ENCODE measurements at regions not wholly inside any gene's neighbourhood (a gene's known extent, or its start where the extent isn't known, plus 50 kb on each side); places are given as distances from the start of the nearest gene placed in this dataset.

GRCh38 chr1:65020774-65021173 lies 54.4 kb upstream of the JAK1 start:
- Histone ChIP-seq H3K27ac (replicated peaks) (no peak overlapping the region), H3K4me3 (replicated peaks; ENCODE audit: insufficient read depth, low read length) (no peak overlapping the region), H3K27me3 (ENCODE audit: insufficient read depth, poor library complexity, severe bottlenecking) (no peaks in the 10 kb centered on the region)
- DNase-seq (ENCODE audit: low read depth in 1 of 2, low spot score in 1 of 2), result no peak
- TF ChIP-seq, protein P1, sequence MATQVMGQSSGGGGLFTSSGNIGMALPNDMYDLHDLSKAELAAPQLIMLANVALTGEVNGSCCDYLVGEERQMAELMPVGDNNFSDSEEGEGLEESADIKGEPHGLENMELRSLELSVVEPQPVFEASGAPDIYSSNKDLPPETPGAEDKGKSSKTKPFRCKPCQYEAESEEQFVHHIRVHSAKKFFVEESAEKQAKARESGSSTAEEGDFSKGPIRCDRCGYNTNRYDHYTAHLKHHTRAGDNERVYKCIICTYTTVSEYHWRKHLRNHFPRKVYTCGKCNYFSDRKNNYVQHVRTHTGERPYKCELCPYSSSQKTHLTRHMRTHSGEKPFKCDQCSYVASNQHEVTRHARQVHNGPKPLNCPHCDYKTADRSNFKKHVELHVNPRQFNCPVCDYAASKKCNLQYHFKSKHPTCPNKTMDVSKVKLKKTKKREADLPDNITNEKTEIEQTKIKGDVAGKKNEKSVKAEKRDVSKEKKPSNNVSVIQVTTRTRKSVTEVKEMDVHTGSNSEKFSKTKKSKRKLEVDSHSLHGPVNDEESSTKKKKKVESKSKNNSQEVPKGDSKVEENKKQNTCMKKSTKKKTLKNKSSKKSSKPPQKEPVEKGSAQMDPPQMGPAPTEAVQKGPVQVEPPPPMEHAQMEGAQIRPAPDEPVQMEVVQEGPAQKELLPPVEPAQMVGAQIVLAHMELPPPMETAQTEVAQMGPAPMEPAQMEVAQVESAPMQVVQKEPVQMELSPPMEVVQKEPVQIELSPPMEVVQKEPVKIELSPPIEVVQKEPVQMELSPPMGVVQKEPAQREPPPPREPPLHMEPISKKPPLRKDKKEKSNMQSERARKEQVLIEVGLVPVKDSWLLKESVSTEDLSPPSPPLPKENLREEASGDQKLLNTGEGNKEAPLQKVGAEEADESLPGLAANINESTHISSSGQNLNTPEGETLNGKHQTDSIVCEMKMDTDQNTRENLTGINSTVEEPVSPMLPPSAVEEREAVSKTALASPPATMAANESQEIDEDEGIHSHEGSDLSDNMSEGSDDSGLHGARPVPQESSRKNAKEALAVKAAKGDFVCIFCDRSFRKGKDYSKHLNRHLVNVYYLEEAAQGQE (IDR thresholded peaks at IDR 0.05; ENCODE audit: insufficient replicate concordance, low read depth), result no peak
- TF ChIP-seq POLR2AphosphoS5 (IDR thresholded peaks at IDR 0.05; ENCODE audit: low read depth) (no peak), SPI1 (IDR thresholded peaks at IDR 0.05; ENCODE audit: borderline replicate concordance, low read depth) (no peak), CTCF (IDR thresholded peaks at IDR 0.05; ENCODE audit: insufficient read depth, low read length) (no peak), GABPA (IDR thresholded peaks at IDR 0.05; ENCODE audit: low read depth) (no peak)

GRCh38 chr1:65021795-65022194 lies 55.4 kb upstream of the JAK1 start:
- Histone ChIP-seq H3K27ac (replicated peaks) (no peak overlapping the region), H3K4me3 (replicated peaks; ENCODE audit: insufficient read depth, low read length) (no peak overlapping the region), H3K27me3 (ENCODE audit: insufficient read depth, poor library complexity, severe bottlenecking) (no peaks in the 10 kb centered on the region)
- TF ChIP-seq SPI1 (IDR thresholded peaks at IDR 0.05; ENCODE audit: borderline replicate concordance, low read depth), result no peak
- TF ChIP-seq, protein P1 (IDR thresholded peaks at IDR 0.05; ENCODE audit: insufficient replicate concordance, low read depth), result no peak
- no peak for TF ChIP-seq CTCF (IDR thresholded peaks at IDR 0.05; ENCODE audit: insufficient read depth, low read length)
- TF ChIP-seq GABPA (IDR thresholded peaks at IDR 0.05; ENCODE audit: low read depth), result no peak
- no peak for TF ChIP-seq POLR2AphosphoS5 (IDR thresholded peaks at IDR 0.05; ENCODE audit: low read depth)
- no peak for DNase-seq (ENCODE audit: low read depth in 1 of 2, low spot score in 1 of 2)

- H3K4me3 ChIP-seq (replicated peaks; ENCODE audit: insufficient read depth, low read length), result no peak overlapping the region
- H3K27ac ChIP-seq (replicated peaks), result no peak overlapping the region
- TF ChIP-seq CTCF (IDR thresholded peaks at IDR 0.05; ENCODE audit: insufficient read depth, low read length) (no peak), POLR2AphosphoS5 (IDR thresholded peaks at IDR 0.05; ENCODE audit: low read depth) (no peak), GABPA (IDR thresholded peaks at IDR 0.05; ENCODE audit: low read depth) (no peak), SPI1 (IDR thresholded peaks at IDR 0.05; ENCODE audit: borderline replicate concordance, low read depth) (no peak)
- TF ChIP-seq, protein P1 (IDR thresholded peaks at IDR 0.05; ENCODE audit: insufficient replicate concordance, low read depth), result no peak
- no peak for DNase-seq (ENCODE audit: low read depth in 1 of 2, low spot score in 1 of 2)
- H3K27me3 ChIP-seq (ENCODE audit: insufficient read depth, poor library complexity, severe bottlenecking), result no peaks in the 10 kb centered on the region
Measured at GRCh38 chr1:65022216-65022615, 55.9 kb upstream of the JAK1 start.

Data from HL-60 (cell line).